Muscle layer of colon (tissue), 2 donors: ENCODE measurements at regions not wholly inside any gene's neighbourhood (a gene's known extent, or its start where the extent isn't known, plus 50 kb on each side); places are given as distances from the start of the nearest gene placed in this dataset.
"Not testable (repeated sequence)": the region's sequence is repeated elsewhere in the genome, so short reads cannot be mapped to it uniquely, and the experiment has no call there.

Source experiments
- H3K27ac ChIP-seq: one replicate; pipeline ENCODE4 v1.7.0; 2013; ENCODE audit warnings: low read depth, mild to moderate bottlenecking, low read length, moderate library complexity
- H3K27me3 ChIP-seq, 2 donors: one replicate each; pipeline ENCODE4 v1.7.0; 2013; ENCODE audit warnings: low read length in 2 of 2, mild to moderate bottlenecking in 2 of 2; ENCODE audit not compliant: insufficient read depth in 2 of 2, control insufficient read depth in 1 of 2
- H3K36me3 ChIP-seq: one replicate; pipeline ENCODE4 v1.7.0; 2013; ENCODE audit warnings: mild to moderate bottlenecking, low read length; ENCODE audit not compliant: insufficient read depth
- H3K4me1 ChIP-seq: one replicate; pipeline ENCODE4 v1.7.0; 2013; ENCODE audit warnings: mild to moderate bottlenecking, low read length; ENCODE audit not compliant: insufficient read depth
- H3K4me3 ChIP-seq, 2 donors: one replicate each; pipeline ENCODE4 v1.7.0; 2013; ENCODE audit warnings: low read length in 2 of 2, low read depth in 1 of 2, mild to moderate bottlenecking in 1 of 2, moderate library complexity in 1 of 2
- H3K9ac ChIP-seq: one replicate; pipeline ENCODE4 v1.7.0; 2013; ENCODE audit warnings: low read length
- H3K9me3 ChIP-seq: one replicate; pipeline ENCODE4 v1.7.0; 2013; ENCODE audit warnings: mild to moderate bottlenecking, low read length
- donor health status: abdominal sarcoma.
- donor health status: Adenocarcinoma of cecum.

- Histone ChIP-seq H3K4me3 (no peak overlapping the region), H3K36me3 (no peaks in the 10 kb centered on the region), H3K27ac (no peak overlapping the region), H3K9ac (no peak overlapping the region), H3K27me3 (no peaks in the 10 kb centered on the region), H3K4me1 (no peaks in the 10 kb centered on the region), H3K9me3 (no peaks in the 10 kb centered on the region)
Observed at GRCh38 chr11:116052603-116053547, 548.7 kb upstream of the CADM1 start.

DNA sequence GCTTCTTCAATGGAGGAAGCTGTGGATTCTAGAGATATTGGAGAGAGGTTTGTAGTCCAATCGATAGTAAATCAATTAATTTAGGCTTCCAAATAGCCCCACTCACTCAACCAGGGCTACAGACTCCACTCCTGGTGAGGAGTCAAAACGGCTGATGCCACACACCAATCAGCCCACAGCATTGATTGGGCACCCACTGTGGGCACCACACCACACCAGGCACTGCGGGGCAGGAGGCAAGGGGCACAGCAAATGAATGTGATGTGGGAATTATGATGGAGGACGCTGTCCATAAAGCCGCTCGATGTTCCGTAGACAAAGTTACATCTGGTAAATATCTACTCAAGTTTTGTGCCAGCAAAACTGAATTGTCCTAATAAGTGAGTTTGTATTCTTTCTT lies 547.3 kb upstream of the CADM1 start:
- H3K27ac ChIP-seq, result no peak overlapping the region
- H3K9me3 ChIP-seq, result no peaks in the 10 kb centered on the region
- no peaks in the 10 kb centered on the region for H3K27me3 ChIP-seq
- no peaks in the 10 kb centered on the region for H3K4me1 ChIP-seq
- no peak overlapping the region for H3K4me3 ChIP-seq
- H3K9ac ChIP-seq, result no peak overlapping the region
- H3K36me3 ChIP-seq, result no peaks in the 10 kb centered on the region

GRCh38 chr11:116049383-116049782 lies 545.2 kb upstream of the CADM1 start:
- Histone ChIP-seq H3K4me3 (no peak overlapping the region), H3K27me3 (no peaks in the 10 kb centered on the region), H3K9ac (no peak overlapping the region), H3K9me3 (no peaks in the 10 kb centered on the region), H3K27ac (no peak overlapping the region), H3K36me3 (no peaks in the 10 kb centered on the region), H3K4me1 (no peaks in the 10 kb centered on the region)

DNA sequence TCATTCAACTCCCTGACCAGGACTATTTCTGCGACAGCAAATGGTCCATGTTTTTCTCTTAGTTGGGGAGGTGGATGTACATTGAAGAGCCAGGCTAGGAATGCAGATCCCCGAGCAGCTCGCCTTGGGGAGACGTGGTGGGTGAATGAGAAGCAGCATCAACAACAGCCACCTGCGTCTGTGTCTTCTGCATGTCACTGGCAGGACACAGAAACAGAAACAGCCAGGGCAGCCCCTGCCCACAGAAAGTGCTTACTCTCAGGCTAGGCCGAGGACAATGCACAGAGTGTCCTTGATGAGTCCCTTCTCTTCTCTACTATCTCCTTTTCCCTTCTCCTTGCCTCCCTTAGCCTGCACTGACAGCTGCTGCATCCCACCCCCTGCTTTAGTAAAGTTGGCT lies 541.9 kb upstream of the CADM1 start:
- Histone ChIP-seq H3K36me3 (no peaks in the 10 kb centered on the region), H3K9ac (no peak overlapping the region), H3K4me3 (no peak overlapping the region), H3K27ac (no peak overlapping the region), H3K9me3 (no peaks in the 10 kb centered on the region), H3K27me3 (no peaks in the 10 kb centered on the region), H3K4me1 (no peaks in the 10 kb centered on the region)

DNA sequence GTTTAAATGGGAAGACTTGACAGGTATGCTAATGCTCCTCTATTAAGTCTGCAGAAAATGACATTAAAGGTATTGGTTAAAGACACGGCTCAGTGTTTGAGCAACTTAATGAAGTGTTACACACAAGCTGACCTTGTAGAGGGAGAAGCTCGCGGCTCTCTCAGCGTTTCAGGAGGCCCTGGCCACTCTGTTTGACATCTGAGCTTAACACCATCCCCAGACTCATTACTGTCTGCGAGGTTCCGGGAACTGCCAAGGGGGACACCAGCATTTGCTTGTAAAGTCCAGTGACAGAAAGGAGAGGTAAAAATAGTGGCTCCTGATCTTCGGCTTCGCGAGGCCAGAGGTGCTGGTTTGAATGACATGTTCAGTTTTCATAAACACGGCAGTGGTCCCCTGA lies 540.7 kb upstream of the CADM1 start:
- Histone ChIP-seq H3K4me3 (no peak overlapping the region), H3K9me3 (no peaks in the 10 kb centered on the region), H3K9ac (no peak overlapping the region), H3K27me3 (no peaks in the 10 kb centered on the region), H3K36me3 (no peaks in the 10 kb centered on the region), H3K4me1 (no peaks in the 10 kb centered on the region), H3K27ac (no peak overlapping the region)

GRCh38 chr11:116044520-116044919 lies 540.3 kb upstream of the CADM1 start:
- Histone ChIP-seq H3K9me3 (no peaks in the 10 kb centered on the region), H3K4me3 (no peak overlapping the region), H3K9ac (no peak overlapping the region), H3K4me1 (no peaks in the 10 kb centered on the region), H3K36me3 (no peaks in the 10 kb centered on the region), H3K27me3 (no peaks in the 10 kb centered on the region), H3K27ac (no peak overlapping the region)

DNA sequence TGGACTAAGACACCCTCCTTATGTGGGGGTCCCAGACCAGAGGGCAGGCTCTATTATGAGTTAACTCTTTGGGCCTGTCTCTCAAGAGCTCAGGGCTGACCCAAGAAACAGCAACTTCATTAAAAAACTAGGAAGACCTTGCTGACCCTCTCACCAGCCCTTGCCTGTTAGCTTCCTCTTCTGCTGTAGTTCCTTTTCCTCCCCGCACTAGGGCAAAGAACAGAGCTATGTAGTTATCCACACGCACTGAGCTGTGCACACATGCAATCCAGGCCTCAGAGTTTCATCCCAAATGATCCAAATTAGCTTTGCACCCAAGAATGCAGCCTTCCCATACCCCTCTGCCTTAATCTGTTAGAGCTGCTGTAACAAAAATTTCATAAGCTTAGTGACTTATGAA lies 539.6 kb upstream of the CADM1 start:
- Histone ChIP-seq H3K36me3 (no peaks in the 10 kb centered on the region), H3K9ac (no peak overlapping the region), H3K27me3 (no peaks in the 10 kb centered on the region), H3K4me1 (no peaks in the 10 kb centered on the region), H3K9me3 (no peaks in the 10 kb centered on the region), H3K27ac (no peak overlapping the region), H3K4me3 (no peak overlapping the region)

DNA sequence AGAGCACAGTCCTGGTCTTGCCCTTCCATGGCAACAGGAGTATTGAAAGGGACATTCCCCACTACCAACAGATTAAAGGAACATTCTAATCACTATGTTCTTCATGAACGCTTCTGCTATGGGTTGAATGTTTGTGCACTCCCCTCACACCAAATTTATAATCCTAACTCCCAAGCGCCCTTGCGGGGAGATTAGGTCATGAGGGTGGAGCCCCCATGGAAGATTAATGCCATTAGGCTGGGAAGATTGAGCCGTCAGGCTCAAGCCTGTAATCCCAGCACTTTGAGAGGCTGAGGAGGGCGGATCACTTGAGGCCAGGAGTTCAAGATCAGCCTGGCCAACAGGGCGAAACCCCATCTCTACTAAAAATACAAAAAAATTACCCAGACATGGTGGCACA lies 538.8 kb upstream of the CADM1 start:
- not testable (repeated sequence) for H3K9me3 ChIP-seq, H3K4me3 ChIP-seq

GRCh38 chr11:116042146-116042545 lies 537.9 kb upstream of the CADM1 start:
- Histone ChIP-seq H3K27ac (no peak overlapping the region), H3K4me1 (no peaks in the 10 kb centered on the region), H3K36me3 (no peaks in the 10 kb centered on the region), H3K27me3 (no peaks in the 10 kb centered on the region), H3K9me3 (no peaks in the 10 kb centered on the region), H3K4me3 (no peak overlapping the region), H3K9ac (no peak overlapping the region)

More for the DNA sequence above, 538.8 kb upstream of the CADM1 start:
- H3K27ac ChIP-seq, H3K9ac ChIP-seq, H3K4me1 ChIP-seq, H3K36me3 ChIP-seq, H3K27me3 ChIP-seq: not testable (repeated sequence)

DNA sequence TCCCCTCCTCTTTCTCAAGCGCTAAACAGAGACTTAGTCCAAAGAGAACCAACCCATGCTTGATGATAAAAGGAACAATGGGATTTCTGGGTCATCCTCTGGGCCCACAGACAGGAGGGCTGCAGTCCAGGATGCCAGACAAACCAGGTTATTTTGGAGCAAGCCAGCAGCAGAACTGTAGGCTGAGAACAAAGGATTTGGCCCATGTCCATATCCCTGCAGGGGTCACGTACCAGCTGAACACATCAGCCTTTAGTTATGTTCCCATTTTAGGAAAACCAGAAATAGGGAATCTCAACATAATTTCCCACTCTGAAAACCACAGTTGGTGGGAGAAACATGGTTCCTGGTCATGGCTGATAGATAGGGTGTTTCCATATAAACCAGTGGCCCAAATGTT lies 533.6 kb upstream of the CADM1 start:
- Histone ChIP-seq H3K36me3 (no peaks in the 10 kb centered on the region), H3K27ac (no peak overlapping the region), H3K9me3 (no peaks in the 10 kb centered on the region), H3K27me3 (no peaks in the 10 kb centered on the region), H3K4me3 (no peak overlapping the region), H3K4me1 (no peaks in the 10 kb centered on the region), H3K9ac (no peak overlapping the region)

DNA sequence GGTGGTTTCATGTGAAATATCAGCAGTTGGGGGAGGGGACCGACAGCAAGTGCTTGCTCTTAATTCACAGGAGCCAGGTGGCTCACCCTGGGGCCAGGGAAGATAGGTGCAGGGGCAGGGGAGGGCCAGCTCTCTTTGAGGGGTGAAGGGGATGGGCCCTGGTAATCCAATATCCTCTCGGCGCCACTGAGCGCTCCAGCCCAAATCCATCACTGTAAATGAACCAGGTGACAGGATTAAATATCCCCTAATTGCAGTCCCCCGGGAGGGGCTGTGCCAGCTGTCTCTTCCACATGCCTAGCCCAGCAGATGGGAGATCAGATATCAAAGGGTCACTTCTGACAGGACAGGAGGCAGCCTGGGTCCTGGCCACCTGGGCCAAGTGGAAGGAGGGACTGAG lies 531.8 kb upstream of the CADM1 start:
- H3K4me1 ChIP-seq, result no peaks in the 10 kb centered on the region
- H3K27me3 ChIP-seq, result no peaks in the 10 kb centered on the region
- no peaks in the 10 kb centered on the region for H3K9me3 ChIP-seq
- H3K9ac ChIP-seq, result no peak overlapping the region
- no peak overlapping the region for H3K27ac ChIP-seq
- H3K36me3 ChIP-seq, result no peaks in the 10 kb centered on the region
- H3K4me3 ChIP-seq, result no peak overlapping the region

GRCh38 chr11:116033931-116034553 lies 529.8 kb upstream of the CADM1 start:
- Histone ChIP-seq H3K9ac (no peak overlapping the region), H3K27ac (no peak overlapping the region), H3K36me3 (no peaks in the 10 kb centered on the region), H3K27me3 (no peaks in the 10 kb centered on the region), H3K9me3 (no peaks in the 10 kb centered on the region), H3K4me1 (no peaks in the 10 kb centered on the region), H3K4me3 (no peak overlapping the region)
